ENCODE measurements at regions not wholly inside any gene's neighbourhood (a gene's known extent, or its start where the extent isn't known, plus 50 kb on each side); places are given as distances from the start of the nearest gene placed in this dataset.

DNA sequence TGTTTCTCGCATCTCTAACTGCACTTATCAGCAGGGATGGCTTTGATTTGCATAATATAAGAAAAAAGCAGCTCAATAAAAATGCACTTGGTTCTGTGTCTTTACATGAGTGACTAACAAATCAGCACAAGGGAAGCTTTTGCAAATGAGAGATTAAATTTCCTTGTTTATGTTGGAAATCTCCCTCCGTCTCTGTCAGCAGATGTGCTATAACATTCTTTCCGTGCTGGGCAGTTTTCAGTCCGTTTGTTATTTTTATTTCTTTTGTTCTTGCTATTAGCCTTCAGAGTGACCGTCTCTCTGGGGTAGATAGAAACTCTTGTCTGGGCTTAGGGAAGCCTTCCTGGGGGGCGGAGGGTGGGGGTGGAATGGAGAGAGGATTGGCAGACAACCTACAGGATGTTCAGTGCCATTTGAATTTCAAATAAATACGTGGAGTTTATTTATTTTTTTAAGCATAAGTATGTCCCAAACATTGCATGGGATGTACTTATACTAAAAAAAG, 96.0 kb downstream of the GATA3 start:
- Histone ChIP-seq H3K4me3 (no peak overlapping the region), H3K36me3 (ENCODE audit: low read depth) (no peaks in the 10 kb centered on the region), H3K4me1 (ENCODE audit: low read depth) (no peaks in the 10 kb centered on the region), H3K9me3 (no peaks in the 10 kb centered on the region)
- no peak for DNase-seq
- intact Hi-C loops (cut with DNase I, micrococcal nuclease), result no loop called here
- no peak for ATAC-seq
- TF ChIP-seq, protein P1, sequence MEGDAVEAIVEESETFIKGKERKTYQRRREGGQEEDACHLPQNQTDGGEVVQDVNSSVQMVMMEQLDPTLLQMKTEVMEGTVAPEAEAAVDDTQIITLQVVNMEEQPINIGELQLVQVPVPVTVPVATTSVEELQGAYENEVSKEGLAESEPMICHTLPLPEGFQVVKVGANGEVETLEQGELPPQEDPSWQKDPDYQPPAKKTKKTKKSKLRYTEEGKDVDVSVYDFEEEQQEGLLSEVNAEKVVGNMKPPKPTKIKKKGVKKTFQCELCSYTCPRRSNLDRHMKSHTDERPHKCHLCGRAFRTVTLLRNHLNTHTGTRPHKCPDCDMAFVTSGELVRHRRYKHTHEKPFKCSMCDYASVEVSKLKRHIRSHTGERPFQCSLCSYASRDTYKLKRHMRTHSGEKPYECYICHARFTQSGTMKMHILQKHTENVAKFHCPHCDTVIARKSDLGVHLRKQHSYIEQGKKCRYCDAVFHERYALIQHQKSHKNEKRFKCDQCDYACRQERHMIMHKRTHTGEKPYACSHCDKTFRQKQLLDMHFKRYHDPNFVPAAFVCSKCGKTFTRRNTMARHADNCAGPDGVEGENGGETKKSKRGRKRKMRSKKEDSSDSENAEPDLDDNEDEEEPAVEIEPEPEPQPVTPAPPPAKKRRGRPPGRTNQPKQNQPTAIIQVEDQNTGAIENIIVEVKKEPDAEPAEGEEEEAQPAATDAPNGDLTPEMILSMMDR (IDR thresholded peaks at IDR 0.05), result no peak

DNA sequence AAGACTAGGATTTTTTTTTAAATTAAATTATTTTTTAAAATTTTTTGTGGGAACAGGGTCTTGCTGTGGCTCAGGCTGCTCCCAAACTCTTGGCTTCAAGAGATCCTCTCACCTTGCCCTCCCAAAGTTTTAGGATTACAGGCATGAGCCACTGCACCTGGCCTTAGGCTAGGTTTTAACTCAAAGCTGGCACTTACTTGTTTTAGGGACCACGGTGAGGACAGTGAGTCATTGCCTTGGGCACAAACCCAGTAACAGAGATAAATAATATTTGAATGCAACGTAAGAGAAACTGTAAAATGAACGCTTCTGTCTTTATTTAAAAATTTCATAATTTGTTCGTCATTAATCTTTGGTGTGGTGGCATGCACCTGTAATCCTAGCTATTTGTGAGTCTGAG, 96.6 kb downstream of the GATA3 start:
- ATAC-seq (no peak), DNase-seq (no peak)
- Histone ChIP-seq H3K4me1 (ENCODE audit: low read depth) (no peaks in the 10 kb centered on the region), H3K4me3 (no peak overlapping the region), H3K9me3 (no peaks in the 10 kb centered on the region), H3K36me3 (ENCODE audit: low read depth) (no peaks in the 10 kb centered on the region)
- intact Hi-C loops (cut with DNase I, micrococcal nuclease), result no loop called here
- TF ChIP-seq, protein P1 (IDR thresholded peaks at IDR 0.05), result no peak

DNA sequence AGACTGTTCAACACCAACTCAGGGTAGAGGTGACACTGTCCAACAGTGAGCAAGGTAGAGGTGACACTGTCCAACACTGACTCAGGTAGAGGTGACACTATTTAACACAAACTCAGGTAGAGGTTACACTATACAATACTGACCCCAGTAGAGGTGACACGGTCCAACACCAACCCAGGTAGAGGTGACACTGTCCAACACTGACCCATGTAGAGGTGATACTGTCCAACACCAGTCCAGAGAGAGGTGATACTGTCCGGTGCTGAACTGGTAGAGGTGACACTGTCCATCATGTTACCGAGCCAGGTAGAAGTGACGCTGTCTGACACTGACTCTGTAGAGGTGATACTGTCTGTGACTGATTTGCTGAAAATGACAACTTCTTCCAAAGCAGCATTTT, 102.4 kb downstream of the GATA3 start:
- no peak for ATAC-seq
- TF ChIP-seq, protein P1 (IDR thresholded peaks at IDR 0.05), result no peak
- Histone ChIP-seq H3K4me1 (ENCODE audit: low read depth) (no peaks in the 10 kb centered on the region), H3K4me3 (no peak overlapping the region), H3K9me3 (no peaks in the 10 kb centered on the region), H3K36me3 (ENCODE audit: low read depth) (no peaks in the 10 kb centered on the region)
- intact Hi-C loops (cut with DNase I, micrococcal nuclease), result no loop called here
- no peak for DNase-seq

DNA sequence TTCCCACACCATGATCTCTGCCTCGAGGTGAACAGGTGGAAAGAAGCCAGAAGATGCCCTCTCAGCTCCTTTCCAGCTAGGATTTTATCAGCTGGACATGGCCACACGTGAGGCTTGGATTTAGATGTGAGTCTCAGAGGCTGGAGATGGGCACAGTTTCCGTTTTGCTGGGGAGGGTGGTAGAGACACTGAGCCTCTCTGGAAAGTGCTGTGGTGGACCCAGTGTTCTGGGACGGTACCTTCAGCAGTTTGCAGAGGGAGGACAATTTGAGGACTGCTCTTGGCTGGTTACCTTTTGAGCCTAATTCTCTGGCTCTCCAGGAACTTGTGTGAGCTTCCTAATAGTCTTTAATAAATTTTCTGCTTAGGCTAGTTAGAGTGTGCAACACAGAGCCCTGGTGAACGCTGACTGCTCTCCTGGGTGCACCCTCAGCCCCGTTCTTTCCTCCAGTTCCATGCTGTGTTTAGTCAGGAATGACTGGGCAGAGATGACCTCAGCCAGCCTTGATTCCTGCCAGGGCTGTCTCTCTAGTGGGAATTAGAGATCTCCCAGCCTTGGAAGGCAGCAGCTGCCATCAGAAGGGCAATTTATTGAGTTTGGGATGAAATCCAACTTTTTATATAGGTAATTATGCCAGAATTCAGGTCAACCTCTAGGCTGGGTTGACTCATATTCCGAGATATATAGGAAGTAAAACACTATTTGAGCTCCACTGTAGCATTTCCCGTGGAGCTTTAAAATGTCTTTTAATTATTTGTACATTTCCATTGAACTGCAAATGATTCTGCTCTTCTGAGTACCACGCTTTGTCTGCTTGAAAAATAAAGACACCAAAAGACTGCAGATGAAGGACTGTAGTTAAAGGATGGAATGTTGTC, 103.9 kb downstream of the GATA3 start:
- TF ChIP-seq, protein P1 (IDR thresholded peaks at IDR 0.05), result no peak
- no peaks in the 10 kb centered on the region for H3K9me3 ChIP-seq
- no peaks in the 10 kb centered on the region for H3K4me1 ChIP-seq (ENCODE audit: low read depth)
- no peaks in the 10 kb centered on the region for H3K36me3 ChIP-seq (ENCODE audit: low read depth)
- H3K4me3 ChIP-seq, result no peak overlapping the region
- ATAC-seq, result peak; percentile 44
- intact Hi-C loops (cut with DNase I, micrococcal nuclease), result no loop called here
- peak in 1 of 3 donors; percentile 6 for DNase-seq

DNA sequence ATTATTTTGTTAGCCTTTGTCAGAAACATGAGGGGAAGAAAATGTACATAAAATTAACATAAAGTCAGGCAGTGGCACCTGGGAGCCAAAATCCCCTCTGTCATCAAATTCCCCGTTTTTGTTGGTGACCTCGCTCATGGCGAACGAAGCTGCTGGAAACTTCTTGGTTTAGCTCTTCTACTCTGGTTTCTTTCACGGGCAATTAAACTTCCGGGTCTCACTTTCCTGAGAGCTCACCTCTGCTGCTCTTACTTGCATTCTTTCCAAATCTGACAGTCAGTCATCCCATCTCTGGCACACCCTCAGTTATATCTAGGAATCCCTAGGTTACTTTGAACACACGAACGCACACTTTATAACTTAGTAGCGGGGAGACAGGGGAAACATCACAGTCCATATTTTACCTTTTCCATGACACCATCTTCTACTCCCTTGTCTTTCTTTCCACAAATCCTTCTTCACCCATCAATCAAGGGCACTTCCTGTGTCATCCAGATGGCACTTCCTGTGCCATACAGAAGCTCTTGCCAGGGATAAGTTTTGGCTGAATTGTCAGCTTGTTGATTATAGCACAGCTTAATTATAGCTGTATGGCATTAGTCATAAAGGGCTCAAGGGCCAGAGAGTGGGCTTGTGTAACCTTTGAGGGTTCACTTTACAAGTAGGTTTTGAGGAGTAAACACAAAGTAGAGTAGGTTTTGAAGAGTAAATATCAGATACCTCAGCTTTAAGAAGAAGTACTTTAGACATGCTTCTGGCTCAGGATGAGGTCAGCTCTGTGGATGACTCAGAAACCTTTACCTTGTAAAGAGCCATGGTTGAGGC, 105.1 kb downstream of the GATA3 start:
- Histone ChIP-seq H3K4me3 (no peak overlapping the region), H3K4me1 (ENCODE audit: low read depth) (no peaks in the 10 kb centered on the region), H3K36me3 (ENCODE audit: low read depth) (no peaks in the 10 kb centered on the region), H3K9me3 (no peaks in the 10 kb centered on the region)
- intact Hi-C loops (cut with DNase I, micrococcal nuclease), result no loop called here
- TF ChIP-seq, protein P1 (IDR thresholded peaks at IDR 0.05), result no peak
- no peak for ATAC-seq
- DNase-seq, result no peak

Measured in mucosa of descending colon (tissue), 3 donors.